ENCODE measurements at regions not wholly inside any gene's neighbourhood (a gene's known extent, or its start where the extent isn't known, plus 50 kb on each side); places are given as distances from the start of the nearest gene placed in this dataset.

DNA sequence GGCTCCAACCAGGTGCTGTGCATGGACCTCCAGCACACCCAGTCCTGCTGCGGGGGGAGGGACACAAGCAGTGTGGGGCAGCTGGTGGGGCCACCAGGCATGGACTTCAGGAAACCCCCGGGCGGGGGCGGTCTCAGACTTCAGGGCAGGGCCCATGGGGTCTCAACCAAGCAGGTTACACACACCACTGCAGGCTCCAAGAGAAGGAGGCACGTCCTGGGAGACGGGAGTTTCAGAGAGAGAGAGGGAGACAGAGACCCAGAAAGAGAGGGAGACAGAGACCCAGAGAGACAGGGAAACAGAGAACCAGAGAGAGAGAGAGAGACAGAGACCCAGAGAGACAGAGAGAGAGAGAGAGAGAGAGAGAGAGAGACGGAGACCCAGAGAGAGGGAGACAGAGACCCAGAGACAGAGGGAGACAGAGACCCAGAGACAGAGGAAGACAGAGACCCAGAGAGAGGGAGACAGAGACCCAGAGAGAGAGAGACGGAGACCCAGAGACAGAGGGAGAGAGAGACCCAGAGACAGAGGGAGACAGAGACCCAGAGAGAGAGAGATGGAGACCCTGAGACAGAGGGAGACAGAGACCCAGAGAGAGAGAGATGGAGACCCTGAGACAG, 128.9 kb downstream of the NCOR2 start:
- TF ChIP-seq CTBP1 (IDR thresholded peaks at IDR 0.05; ENCODE audit: borderline replicate concordance): no peak
- TF ChIP-seq HDGF (IDR thresholded peaks at IDR 0.05; ENCODE audit: borderline replicate concordance): no peak
- no peak for TF ChIP-seq NFRKB (IDR thresholded peaks at IDR 0.05)
- no peak for TF ChIP-seq SUZ12 (IDR thresholded peaks at IDR 0.05)
- TF ChIP-seq FOXM1 (IDR thresholded peaks at IDR 0.05; ENCODE audit: borderline replicate concordance): no peak
